ENCODE measurements at regions not wholly inside any gene's neighbourhood (a gene's known extent, or its start where the extent isn't known, plus 50 kb on each side); places are given as distances from the start of the nearest gene placed in this dataset.
"Not testable (repeated sequence)": the region's sequence is repeated elsewhere in the genome, so short reads cannot be mapped to it uniquely, and the experiment has no call there.

GRCh38 chr5:42274913-42275312, 148.3 kb upstream of the GHR start:
- Mint-ChIP-seq H3K36me3 (no peaks in the 10 kb centered on the region), H3K4me1 (no peaks in the 10 kb centered on the region), H3K9me3 (peaks cover 0 to 2% (median 0%) of the 10 kb centered on the region in 9 donors), H3K27ac (no peak overlapping the region), H3K4me3 (no peak overlapping the region), H3K27me3 (peaks cover 0 to 3% (median 0%) of the 10 kb centered on the region in 5 donors)
- ATAC-seq (no peak), DNase-seq (no peak)
- POLR2A ChIA-PET: no interaction called here

GRCh38 chr5:42277293-42277692, 145.9 kb upstream of the GHR start:
- POLR2A ChIA-PET: no interaction called here

DNA sequence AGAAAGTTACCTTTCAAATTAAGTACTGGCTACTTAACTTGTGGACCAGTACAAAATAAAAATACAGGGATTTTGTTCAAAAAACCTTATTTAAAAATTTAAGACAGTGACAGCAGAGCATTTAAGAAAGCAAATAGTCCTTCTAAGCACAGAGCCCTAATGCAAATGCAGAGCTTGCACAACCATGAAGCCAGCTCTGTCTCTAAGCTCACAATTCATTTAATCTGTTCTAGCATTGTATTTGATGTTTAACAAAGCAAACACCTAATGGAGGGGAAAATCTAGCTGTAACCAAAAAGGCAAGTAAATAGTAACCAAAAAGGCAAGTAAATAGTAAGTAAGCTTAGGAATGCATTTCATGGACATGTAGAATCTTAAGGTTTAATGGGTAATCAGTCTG, 138.7 kb upstream of the GHR start:
- Mint-ChIP-seq H3K36me3 (no peaks in the 10 kb centered on the region), H3K27ac (no peak overlapping the region), H3K4me3 (no peak overlapping the region), H3K27me3 (peaks cover 0 to 4% (median 0%) of the 10 kb centered on the region in 5 donors), H3K4me1 (no peaks in the 10 kb centered on the region), H3K9me3 (no peaks in the 10 kb centered on the region)
- ATAC-seq: no peak
- POLR2A ChIA-PET: no interaction called here
- no peak for DNase-seq

More at GRCh38 chr5:42277293-42277692, 145.9 kb upstream of the GHR start:
- no peaks in the 10 kb centered on the region for H3K4me1 Mint-ChIP-seq
- H3K4me3 Mint-ChIP-seq: no peak overlapping the region
- ATAC-seq (no peak), DNase-seq (no peak)
- H3K27ac Mint-ChIP-seq: no peak overlapping the region
- peaks cover 0 to 2% (median 0%) of the 10 kb centered on the region in 9 donors for H3K9me3 Mint-ChIP-seq
- H3K27me3 Mint-ChIP-seq: peaks cover 0 to 3% (median 0%) of the 10 kb centered on the region in 5 donors
- no peaks in the 10 kb centered on the region for H3K36me3 Mint-ChIP-seq

GRCh38 chr5:42285230-42285629, 138.0 kb upstream of the GHR start:
- Mint-ChIP-seq H3K36me3 (no peaks in the 10 kb centered on the region), H3K4me1 (no peaks in the 10 kb centered on the region), H3K9me3 (no peaks in the 10 kb centered on the region), H3K4me3 (no peak overlapping the region), H3K27ac (no peak overlapping the region), H3K27me3 (peaks cover 0 to 7% (median 0%) of the 10 kb centered on the region in 5 donors)
- ATAC-seq (no peak), DNase-seq (no peak)
- POLR2A ChIA-PET: no interaction called here

DNA sequence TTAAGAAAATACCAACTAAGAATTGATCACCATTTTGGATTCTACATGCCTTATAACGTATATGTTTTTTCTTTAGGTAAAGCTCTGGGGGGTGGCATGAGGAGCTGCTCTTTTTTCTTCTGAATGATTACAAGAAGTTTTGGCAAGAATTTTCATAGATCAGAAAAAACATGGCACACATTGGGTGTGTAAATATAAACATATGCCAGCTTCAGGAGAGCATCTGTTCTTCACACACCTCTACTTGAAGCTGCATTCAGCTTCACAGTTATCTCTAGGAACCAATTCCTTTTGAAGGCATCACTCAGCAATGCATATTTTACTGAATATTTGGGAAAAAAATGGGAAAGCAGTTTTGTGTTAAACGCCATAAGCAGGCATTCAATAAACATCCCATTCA, 122.7 kb upstream of the GHR start:
- H3K9me3 Mint-ChIP-seq: peaks cover 0 to 15% (median 4%) of the 10 kb centered on the region in 9 donors
- POLR2A ChIA-PET: no interaction called here
- no peak for DNase-seq

DNA sequence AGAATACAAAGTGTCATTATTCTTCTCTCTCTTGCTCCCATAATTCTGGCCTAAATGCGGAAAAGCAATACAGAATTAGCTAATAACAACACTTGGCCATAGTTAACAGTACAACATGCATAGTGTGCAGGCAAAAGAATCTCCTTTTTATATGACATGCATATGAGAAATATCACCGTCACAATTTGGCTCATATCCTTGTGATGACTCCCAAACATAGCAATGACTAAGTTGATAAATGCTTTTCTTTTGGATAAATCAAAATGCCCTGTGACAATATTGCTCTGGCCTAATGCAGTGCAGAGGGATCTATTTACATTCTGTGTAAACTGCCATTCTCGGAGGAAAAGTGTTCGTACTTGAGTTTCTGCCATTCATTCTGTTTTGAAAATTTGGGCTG, 121.9 kb upstream of the GHR start:
- POLR2A ChIA-PET: no interaction called here
- H3K27ac Mint-ChIP-seq: no peak overlapping the region
- DNase-seq (no peak), ATAC-seq (no peak)
- no peaks in the 10 kb centered on the region for H3K4me1 Mint-ChIP-seq
- H3K36me3 Mint-ChIP-seq: peaks cover 0 to 6% (median 0%) of the 10 kb centered on the region in 3 donors
- H3K9me3 Mint-ChIP-seq: peaks cover 0 to 11% (median 4%) of the 10 kb centered on the region in 9 donors
- H3K27me3 Mint-ChIP-seq: peaks cover 0 to 3% (median 0%) of the 10 kb centered on the region in 5 donors
- no peak overlapping the region for H3K4me3 Mint-ChIP-seq

More for the DNA sequence above, 122.7 kb upstream of the GHR start:
- Mint-ChIP-seq H3K36me3 (peaks cover 0 to 6% (median 0%) of the 10 kb centered on the region in 3 donors), H3K27ac (no peak overlapping the region), H3K4me1 (no peaks in the 10 kb centered on the region), H3K4me3 (no peak overlapping the region), H3K27me3 (peaks cover 0 to 2% (median 0%) of the 10 kb centered on the region in 5 donors)
- no peak for ATAC-seq

DNA sequence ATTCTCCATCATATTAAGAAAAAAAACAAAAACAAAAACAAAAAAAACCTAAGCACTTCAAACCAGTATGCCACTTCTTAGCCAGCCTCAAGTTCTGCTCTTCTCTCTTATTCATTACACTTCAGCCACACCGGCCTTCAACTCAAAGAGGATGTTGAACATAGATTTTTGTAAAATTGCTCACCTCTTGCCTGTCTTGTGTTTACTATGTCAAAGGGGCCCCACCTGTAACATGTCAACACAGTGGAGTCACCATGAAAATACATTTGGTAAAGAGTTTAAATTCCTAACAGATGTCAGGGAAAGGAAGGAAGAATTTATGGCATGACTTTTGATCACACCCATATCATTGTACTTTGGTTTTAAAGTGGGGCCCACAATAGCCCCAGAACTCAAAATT, 121.1 kb upstream of the GHR start:
- Mint-ChIP-seq H3K9me3 (peaks cover 0 to 4% (median 0%) of the 10 kb centered on the region in 9 donors), H3K27me3 (peaks cover 0 to 3% (median 0%) of the 10 kb centered on the region in 5 donors), H3K4me3 (no peak overlapping the region), H3K4me1 (no peaks in the 10 kb centered on the region), H3K36me3 (no peaks in the 10 kb centered on the region), H3K27ac (no peak overlapping the region)
- ATAC-seq (no peak), DNase-seq (no peak)
- POLR2A ChIA-PET: no interaction called here

- H3K4me3 Mint-ChIP-seq: no peak overlapping the region
- no peak overlapping the region for H3K27ac Mint-ChIP-seq
- ATAC-seq (no peak), DNase-seq (no peak)
- POLR2A ChIA-PET: no interaction called here
- peaks cover 0 to 3% (median 1%) of the 10 kb centered on the region in 5 donors for H3K27me3 Mint-ChIP-seq
- H3K4me1 Mint-ChIP-seq: no peaks in the 10 kb centered on the region
- no peaks in the 10 kb centered on the region for H3K36me3 Mint-ChIP-seq
- peaks cover 0 to under 1% (median 0%) of the 10 kb centered on the region in 9 donors for H3K9me3 Mint-ChIP-seq
Observed at GRCh38 chr5:42306287-42306686, 117.0 kb upstream of the GHR start.

DNA sequence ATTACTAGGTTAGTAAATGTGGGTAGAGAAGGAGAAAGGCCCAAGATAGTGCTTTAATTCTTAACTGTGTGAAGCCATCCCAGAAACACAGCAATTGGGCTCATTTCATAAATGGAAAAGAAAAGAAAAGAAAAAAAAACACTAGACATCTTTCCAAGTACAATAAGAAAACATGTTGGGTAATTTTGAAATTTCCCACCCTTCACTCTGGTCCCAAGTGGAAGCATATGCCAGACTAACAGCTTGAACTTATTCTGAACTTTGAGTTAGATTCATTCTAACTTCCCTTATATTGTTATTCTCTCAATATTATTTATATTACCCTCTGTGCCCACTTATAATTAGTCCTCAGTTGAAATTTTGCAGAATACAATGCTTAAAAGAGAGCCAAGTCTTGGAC, 113.4 kb upstream of the GHR start:
- no peak overlapping the region for H3K4me3 Mint-ChIP-seq
- POLR2A ChIA-PET: no interaction called here
- peaks cover 0 to 3% (median 0%) of the 10 kb centered on the region in 9 donors for H3K9me3 Mint-ChIP-seq
- no peak overlapping the region for H3K27ac Mint-ChIP-seq
- no peaks in the 10 kb centered on the region for H3K4me1 Mint-ChIP-seq
- H3K27me3 Mint-ChIP-seq: peaks cover 0 to 3% (median 1%) of the 10 kb centered on the region in 5 donors
- no peaks in the 10 kb centered on the region for H3K36me3 Mint-ChIP-seq
- no peak for DNase-seq
- ATAC-seq: no peak

DNA sequence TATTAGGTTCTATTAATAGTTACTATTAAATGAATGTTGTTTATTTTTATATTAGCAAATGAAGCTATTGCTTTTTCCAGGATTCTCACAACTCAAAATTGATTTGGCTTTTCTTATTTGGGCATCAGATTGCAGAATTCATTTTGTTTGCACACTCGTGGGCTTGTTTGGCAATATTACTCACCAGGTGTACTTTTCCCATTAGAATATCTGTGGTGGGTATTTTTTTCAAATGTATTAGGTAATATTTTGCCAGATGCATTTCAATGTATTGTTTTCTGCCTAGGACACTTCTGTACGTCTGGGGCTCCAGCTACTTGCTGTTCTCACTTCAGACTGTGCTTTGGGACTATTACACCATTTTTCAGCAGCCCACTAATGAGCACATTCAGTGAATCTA, 108.0 kb upstream of the GHR start:
- Mint-ChIP-seq H3K27ac (no peak overlapping the region), H3K4me1 (no peaks in the 10 kb centered on the region), H3K9me3 (peaks cover 4 to 29% (median 21%) of the 10 kb centered on the region in 9 donors), H3K4me3 (no peak overlapping the region), H3K27me3 (peaks cover 0 to 4% (median 0%) of the 10 kb centered on the region in 5 donors), H3K36me3 (peaks cover 0 to 21% (median 0%) of the 10 kb centered on the region in 3 donors)
- no peak for ATAC-seq
- POLR2A ChIA-PET: no interaction called here
- DNase-seq: no peak

- H3K4me1 Mint-ChIP-seq: no peaks in the 10 kb centered on the region
- peaks cover 0 to 4% (median 0%) of the 10 kb centered on the region in 5 donors for H3K27me3 Mint-ChIP-seq
- ATAC-seq: no peak
Observed at GRCh38 chr5:42317575-42317974, 105.7 kb upstream of the GHR start.

DNA sequence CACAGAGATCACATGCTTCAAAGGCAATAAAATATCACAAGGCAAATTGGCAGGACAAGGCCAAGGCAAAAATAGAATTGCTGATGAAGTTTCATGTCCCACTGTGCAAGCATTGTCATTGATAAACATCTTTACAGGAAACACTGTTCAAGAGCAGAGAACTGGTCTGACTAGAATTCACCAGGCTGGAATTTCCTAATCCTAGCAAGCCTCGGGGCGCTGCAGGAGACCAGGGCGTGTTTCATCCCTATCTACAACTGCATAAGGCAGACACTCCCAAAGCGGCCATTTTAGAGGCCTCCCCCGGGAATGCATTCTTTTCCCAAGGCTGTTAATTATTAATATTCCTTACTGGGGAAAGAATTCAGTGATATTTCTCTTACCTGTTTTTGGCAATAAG, 103.7 kb upstream of the GHR start:
- DNase-seq, H3K4me3 Mint-ChIP-seq, POLR2A ChIA-PET, H3K27ac Mint-ChIP-seq, H3K27me3 Mint-ChIP-seq, H3K4me1 Mint-ChIP-seq, ATAC-seq: not testable (repeated sequence)
- Mint-ChIP-seq H3K9me3 (peaks cover 7 to 52% (median 28%) of the 10 kb centered on the region in 9 donors), H3K36me3 (peaks cover 0 to 21% (median 0%) of the 10 kb centered on the region in 3 donors)

More at GRCh38 chr5:42317575-42317974, 105.7 kb upstream of the GHR start:
- POLR2A ChIA-PET: no interaction called here
- H3K4me3 Mint-ChIP-seq: no peak overlapping the region
- DNase-seq: no peak
- H3K27ac Mint-ChIP-seq: no peak overlapping the region
- peaks cover 0 to 21% (median 0%) of the 10 kb centered on the region in 3 donors for H3K36me3 Mint-ChIP-seq
- H3K9me3 Mint-ChIP-seq: peaks cover 5 to 47% (median 28%) of the 10 kb centered on the region in 9 donors

GRCh38 chr5:42321785-42322184, 101.5 kb upstream of the GHR start:
- ATAC-seq: no peak
- H3K4me1 Mint-ChIP-seq: no peaks in the 10 kb centered on the region
- POLR2A ChIA-PET: no interaction called here
- peaks cover 0 to 21% (median 0%) of the 10 kb centered on the region in 3 donors for H3K36me3 Mint-ChIP-seq
- no peak overlapping the region for H3K4me3 Mint-ChIP-seq
- H3K27ac Mint-ChIP-seq: no peak overlapping the region
- DNase-seq: no peak
- peaks cover 11 to 52% (median 30%) of the 10 kb centered on the region in 9 donors for H3K9me3 Mint-ChIP-seq
- peaks cover 0 to 4% (median 1%) of the 10 kb centered on the region in 5 donors for H3K27me3 Mint-ChIP-seq

DNA sequence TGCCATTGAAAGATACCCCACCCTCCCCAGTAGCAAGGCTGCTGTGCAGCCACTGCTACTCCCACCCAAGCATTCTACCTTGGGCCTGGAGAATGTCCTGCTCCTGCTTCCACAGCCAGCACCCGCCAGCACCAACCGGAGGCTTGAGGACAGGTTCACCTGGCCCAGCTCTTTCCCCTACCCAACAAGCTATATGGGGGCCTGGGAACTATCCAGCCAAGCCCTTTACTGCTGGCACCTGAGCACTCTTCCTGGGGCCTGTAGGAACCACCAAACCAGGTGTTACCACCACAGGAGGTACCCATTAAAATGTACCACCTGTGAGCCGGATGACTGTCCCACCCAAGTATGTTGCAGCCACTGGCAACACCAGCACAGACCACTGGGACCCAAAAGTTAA, 86.1 kb upstream of the GHR start:
- Mint-ChIP-seq H3K4me1 (no peaks in the 10 kb centered on the region), H3K27ac (no peak overlapping the region), H3K36me3 (peaks cover 0 to 9% (median 3%) of the 10 kb centered on the region in 3 donors), H3K4me3 (no peak overlapping the region), H3K27me3 (no peaks in the 10 kb centered on the region), H3K9me3 (peaks cover 14 to 56% (median 40%) of the 10 kb centered on the region in 9 donors)
- no peak for DNase-seq
- ATAC-seq: no peak
- POLR2A ChIA-PET: no interaction called here

Data from naive thymus-derived CD8-positive, alpha-beta T cell (primary cell).